Activated T-cell treated with anti-CD3 and anti-CD28 coated beads, Interleukin-2, amount 50 U/mL, for 72 hours (primary cell): ENCODE measurements at regions not wholly inside any gene's neighbourhood (a gene's known extent, or its start where the extent isn't known, plus 50 kb on each side); places are given as distances from the start of the nearest gene placed in this dataset.
A peak's percentile ranks its signal among the peaks of the same experiment; 100 is the strongest.

Source experiments
- ATAC-seq, 2 donors: fragments of 150-1000 bp; cut with Tn5 transposase; replicated peaks in 1 of 2; 2 replicates each; pipeline ENCODE4 v1.10.0; 2021; ENCODE audit warnings: moderate library complexity in 2 of 2, mild to moderate bottlenecking in 1 of 2
- DNase-seq, 2 donors: peaks; one replicate each; pipeline ENCODE4 v3.0.0; 2021 to 2022; ENCODE audit warnings: mixed read lengths in 1 of 2
- H3K27ac Mint-ChIP-seq: one replicate; pipeline ENCODE4 v1.8.0; 2022; ENCODE audit warnings: mild to moderate bottlenecking, moderate library complexity, mixed read lengths
- H3K27me3 Mint-ChIP-seq: one replicate; pipeline ENCODE4 v1.8.0; 2022; ENCODE audit warnings: low read depth, mixed read lengths
- H3K36me3 Mint-ChIP-seq, 2 donors: one replicate each; pipeline ENCODE4 v1.8.0; 2022; ENCODE audit warnings: mixed read lengths in 2 of 2, mild to moderate bottlenecking in 1 of 2; ENCODE audit not compliant: insufficient read depth in 2 of 2
- H3K4me1 Mint-ChIP-seq: one replicate; pipeline ENCODE4 v1.8.0; 2022; ENCODE audit warnings: low read depth, mixed read lengths
- H3K4me3 Mint-ChIP-seq, 2 donors: one replicate each; pipeline ENCODE4 v1.8.0; 2022; ENCODE audit warnings: mild to moderate bottlenecking in 2 of 2, mixed read lengths in 2 of 2, moderate library complexity in 2 of 2
- H3K9me3 Mint-ChIP-seq, 2 donors: one replicate each; pipeline ENCODE4 v1.8.0; 2022; ENCODE audit warnings: mixed read lengths in 2 of 2

DNA sequence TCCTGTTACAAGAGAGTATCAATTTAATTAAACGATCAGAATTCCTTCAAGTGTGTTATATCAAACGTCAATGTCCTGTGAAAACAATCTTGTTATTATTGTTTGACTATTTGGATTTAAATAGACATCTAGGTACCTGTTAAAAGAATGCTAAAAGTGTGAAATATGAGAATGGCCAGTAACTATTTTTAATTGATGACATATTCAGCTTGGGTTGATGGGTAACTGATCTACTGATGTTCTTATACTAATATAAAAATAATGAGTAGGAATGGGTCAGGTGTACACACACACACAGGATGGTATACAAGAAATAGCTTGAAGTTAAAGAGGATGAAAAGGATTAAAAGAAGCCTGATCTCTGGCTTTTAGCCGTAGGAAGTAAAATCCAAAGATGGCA, 146.0 kb downstream of the SLC38A4 start:
- Mint-ChIP-seq H3K4me1 (peaks cover 23% of the 10 kb centered on the region), H3K4me3 (no peak overlapping the region), H3K27ac (no peak overlapping the region), H3K36me3 (peaks cover 4 to 5% of the 10 kb centered on the region in 2 donors), H3K9me3 (peaks cover 6 to 8% of the 10 kb centered on the region in 2 donors), H3K27me3 (peaks cover 1% of the 10 kb centered on the region)
- DNase-seq (no peak), ATAC-seq (no peak)

DNA sequence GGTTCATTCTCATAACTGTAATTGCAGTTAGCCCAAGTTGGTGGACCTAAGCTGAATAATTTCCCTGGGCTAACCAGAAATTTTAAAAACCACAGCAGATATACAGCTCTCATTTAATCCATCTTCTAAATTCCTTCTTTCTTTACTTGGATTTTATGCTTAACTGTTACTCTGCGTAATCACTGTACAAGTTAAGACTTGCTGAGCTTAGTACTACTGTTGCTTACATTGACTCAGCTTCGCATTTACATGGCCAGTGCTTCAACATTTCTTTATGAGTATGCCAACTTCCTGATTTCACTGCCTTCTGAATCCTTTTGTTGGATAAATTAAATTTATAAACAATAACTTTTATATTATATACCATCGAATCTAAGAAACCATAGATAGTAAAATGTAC, 147.4 kb downstream of the SLC38A4 start:
- no peak for DNase-seq
- Mint-ChIP-seq H3K9me3 (peaks cover 0 to 1% of the 10 kb centered on the region in 2 donors), H3K36me3 (peaks cover 0 to 2% of the 10 kb centered on the region in 2 donors), H3K27me3 (no peaks in the 10 kb centered on the region), H3K4me3 (no peak overlapping the region), H3K27ac (no peak overlapping the region), H3K4me1 (peaks cover 24% of the 10 kb centered on the region)
- no peak for ATAC-seq

DNA sequence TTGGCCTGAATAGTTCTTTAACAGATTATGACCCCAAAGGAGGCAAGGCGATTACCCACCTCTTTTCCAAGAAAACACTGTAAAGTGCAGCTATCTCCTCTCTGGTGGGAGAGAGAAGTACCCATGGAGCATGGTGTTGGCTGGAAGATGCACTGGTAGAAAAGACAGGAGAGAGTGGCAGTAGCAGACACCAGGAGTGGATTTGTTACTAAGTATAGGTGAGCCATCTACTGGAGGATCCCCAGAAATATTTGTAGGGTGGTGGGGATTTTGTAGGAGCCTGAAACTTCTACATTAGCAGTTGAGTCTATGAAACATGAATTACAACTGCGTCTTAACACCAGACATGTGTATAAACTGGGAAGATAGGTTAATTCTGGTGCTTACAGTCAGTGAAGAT, 148.0 kb downstream of the SLC38A4 start:
- DNase-seq: no peak
- Mint-ChIP-seq H3K27me3 (no peaks in the 10 kb centered on the region), H3K9me3 (no peaks in the 10 kb centered on the region), H3K4me3 (no peak overlapping the region), H3K36me3 (no peaks in the 10 kb centered on the region), H3K27ac (no peak overlapping the region), H3K4me1 (peaks cover 24% of the 10 kb centered on the region)
- peak in 1 of 2 donors; percentile 46 for ATAC-seq

DNA sequence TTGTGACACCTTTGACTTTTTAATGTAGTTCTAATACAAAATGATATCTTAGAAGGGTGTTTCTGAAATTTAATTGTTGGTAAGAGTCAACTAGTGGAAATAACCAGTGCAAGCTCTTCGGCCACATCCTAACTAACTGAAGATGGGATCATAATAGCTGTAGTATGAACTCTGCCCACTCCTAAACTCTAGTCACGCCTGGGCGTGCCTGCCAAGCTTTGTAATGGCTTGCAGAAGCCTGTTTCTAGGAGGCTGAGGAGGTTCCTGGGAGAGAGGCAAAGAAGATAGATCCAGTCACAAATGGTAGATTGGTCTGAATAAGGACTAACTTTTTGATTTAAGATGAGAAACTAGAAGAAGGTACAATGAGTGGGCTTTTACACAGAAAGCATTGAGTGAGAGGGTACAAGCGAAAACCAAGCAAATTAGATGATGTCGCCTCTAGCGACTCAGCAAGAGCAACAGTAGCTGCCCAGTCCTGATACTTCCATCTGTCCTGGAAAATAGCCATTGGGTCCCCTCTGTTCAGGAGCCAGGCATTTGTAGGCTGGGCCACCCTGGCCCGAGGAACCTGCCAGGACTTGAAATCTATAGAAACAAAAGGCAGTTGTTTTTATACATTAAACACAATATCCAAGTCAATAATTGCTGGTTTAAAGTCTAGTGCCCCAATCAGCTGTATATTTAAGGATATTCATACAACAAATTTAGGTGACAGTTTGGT, 148.8 kb downstream of the SLC38A4 start:
- Mint-ChIP-seq H3K27ac (no peak overlapping the region), H3K4me1 (peaks cover 24% of the 10 kb centered on the region), H3K27me3 (no peaks in the 10 kb centered on the region), H3K36me3 (no peaks in the 10 kb centered on the region), H3K9me3 (no peaks in the 10 kb centered on the region), H3K4me3 (no peak overlapping the region)
- ATAC-seq (no peak), DNase-seq (no peak)

DNA sequence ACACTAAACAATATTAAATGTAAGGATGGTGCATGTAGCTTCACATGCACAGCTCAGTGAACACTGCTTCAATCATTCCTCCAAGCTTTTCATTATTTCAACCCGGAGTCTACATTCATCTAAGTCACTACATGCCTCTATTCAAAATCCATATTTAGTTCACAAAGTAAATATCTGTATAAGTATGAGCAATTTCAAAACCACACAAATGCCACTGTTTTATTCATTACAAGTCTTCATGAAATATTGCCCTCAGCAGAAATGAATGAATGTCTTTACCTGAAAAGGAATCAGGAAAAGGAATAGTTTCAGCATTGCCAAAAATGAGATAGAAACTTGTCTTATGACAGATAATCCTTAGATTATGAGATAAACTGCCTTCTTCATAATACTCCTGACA, 149.4 kb downstream of the SLC38A4 start:
- H3K27ac Mint-ChIP-seq: peak overlapping the region; percentile 28
- no peaks in the 10 kb centered on the region for H3K9me3 Mint-ChIP-seq
- H3K4me1 Mint-ChIP-seq: peaks cover 24% of the 10 kb centered on the region
- H3K36me3 Mint-ChIP-seq: no peaks in the 10 kb centered on the region
- ATAC-seq (peak in 1 of 2 donors; percentile 21), DNase-seq (no peak)
- H3K4me3 Mint-ChIP-seq: no peak overlapping the region
- no peaks in the 10 kb centered on the region for H3K27me3 Mint-ChIP-seq

DNA sequence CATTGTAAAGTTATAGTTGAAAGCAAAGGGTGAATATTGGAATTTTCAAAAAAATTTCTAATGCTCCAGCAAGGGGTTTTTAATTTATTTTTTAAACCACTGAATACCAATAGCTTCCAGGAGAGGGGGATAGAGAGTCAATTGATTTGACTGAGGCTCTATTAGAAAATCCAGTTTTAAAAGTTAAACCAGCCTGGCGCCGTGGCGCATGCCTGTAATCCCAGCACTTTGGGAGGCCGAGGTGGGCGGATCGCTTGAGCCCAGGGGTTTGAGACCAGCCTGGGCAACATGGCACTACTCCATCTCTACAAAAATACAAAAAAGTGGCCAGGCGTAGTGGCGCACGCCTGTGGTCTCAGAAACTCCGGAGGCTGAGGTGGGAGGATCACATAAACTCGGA, 150.1 kb downstream of the SLC38A4 start:
- no peak for ATAC-seq
- Mint-ChIP-seq H3K4me1 (peaks cover 24% of the 10 kb centered on the region), H3K4me3 (no peak overlapping the region), H3K9me3 (no peaks in the 10 kb centered on the region), H3K27ac (no peak overlapping the region), H3K27me3 (no peaks in the 10 kb centered on the region), H3K36me3 (no peaks in the 10 kb centered on the region)
- no peak for DNase-seq

DNA sequence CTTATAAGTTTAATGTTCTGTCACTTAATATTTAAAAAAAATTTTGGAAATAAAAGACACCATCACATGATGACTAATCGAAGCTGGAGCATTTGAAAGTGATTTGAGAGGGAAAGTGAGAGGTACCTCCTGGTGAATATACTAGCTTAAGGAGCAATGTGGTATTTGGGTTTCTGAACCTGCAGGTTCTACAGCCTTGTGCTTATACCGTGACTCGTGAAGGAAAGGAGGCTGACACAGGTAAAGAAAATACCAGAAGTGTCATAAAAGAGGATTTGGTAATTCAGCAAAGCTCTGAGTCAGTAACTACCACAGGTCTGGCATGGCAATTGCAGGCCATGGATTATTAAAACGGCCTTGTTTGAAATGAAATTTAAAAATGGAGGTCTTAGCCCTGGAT, 151.0 kb downstream of the SLC38A4 start:
- Mint-ChIP-seq H3K4me3 (no peak overlapping the region), H3K9me3 (peaks cover 3 to 4% of the 10 kb centered on the region in 2 donors), H3K27ac (no peak overlapping the region), H3K4me1 (peaks cover 24% of the 10 kb centered on the region), H3K27me3 (no peaks in the 10 kb centered on the region), H3K36me3 (peaks cover 0 to 1% of the 10 kb centered on the region in 2 donors)
- no peak for DNase-seq
- ATAC-seq: peak; percentile 46 to 65

DNA sequence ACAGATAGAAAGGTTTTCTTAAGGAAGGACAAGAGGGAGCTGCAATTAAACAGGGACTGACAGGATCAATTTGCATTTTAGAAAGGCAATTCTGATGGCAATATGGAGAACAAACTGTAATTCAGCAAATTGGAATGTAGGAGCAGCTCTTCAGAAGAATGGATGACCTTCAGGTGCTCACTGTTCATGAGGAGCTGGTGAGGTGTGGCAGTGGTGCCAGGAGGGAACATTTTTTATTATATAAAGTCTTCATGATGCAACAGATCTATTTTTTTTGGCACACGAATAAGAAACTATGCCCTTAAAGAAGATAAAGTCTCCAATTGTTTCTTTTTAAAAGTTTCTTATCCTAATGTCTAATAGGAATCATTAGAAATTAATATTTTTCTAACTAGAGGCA, 151.7 kb downstream of the SLC38A4 start:
- DNase-seq: no peak
- Mint-ChIP-seq H3K4me1 (peaks cover 24% of the 10 kb centered on the region), H3K27ac (no peak overlapping the region), H3K4me3 (no peak overlapping the region), H3K36me3 (peaks cover 0 to 1% of the 10 kb centered on the region in 2 donors), H3K27me3 (no peaks in the 10 kb centered on the region), H3K9me3 (peaks cover 3 to 4% of the 10 kb centered on the region in 2 donors)
- no peak for ATAC-seq

DNA sequence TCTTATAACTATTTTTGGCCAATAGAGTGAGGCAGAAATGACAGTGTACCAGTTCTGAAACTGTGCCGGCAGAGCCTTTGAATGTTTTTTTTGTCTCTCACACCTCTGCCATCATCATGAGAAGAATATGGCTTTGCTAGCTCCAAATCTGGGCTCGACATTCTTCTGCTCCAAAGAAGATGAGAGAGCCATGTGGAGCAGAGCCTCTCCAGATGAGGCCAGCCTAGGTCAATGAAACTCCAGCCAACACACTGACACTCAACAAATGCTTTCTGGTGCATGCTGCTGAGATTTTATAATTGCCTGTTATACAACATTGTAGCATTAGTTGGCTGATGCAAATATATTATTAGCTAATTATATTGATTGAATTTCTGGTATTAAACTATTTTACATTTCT, 154.7 kb downstream of the SLC38A4 start:
- Mint-ChIP-seq H3K27me3 (no peaks in the 10 kb centered on the region), H3K9me3 (peaks cover 7 to 9% of the 10 kb centered on the region in 2 donors), H3K4me1 (peaks cover 24% of the 10 kb centered on the region), H3K27ac (no peak overlapping the region), H3K36me3 (peaks cover 2 to 4% of the 10 kb centered on the region in 2 donors), H3K4me3 (no peak overlapping the region)
- ATAC-seq: no peak
- DNase-seq: no peak

DNA sequence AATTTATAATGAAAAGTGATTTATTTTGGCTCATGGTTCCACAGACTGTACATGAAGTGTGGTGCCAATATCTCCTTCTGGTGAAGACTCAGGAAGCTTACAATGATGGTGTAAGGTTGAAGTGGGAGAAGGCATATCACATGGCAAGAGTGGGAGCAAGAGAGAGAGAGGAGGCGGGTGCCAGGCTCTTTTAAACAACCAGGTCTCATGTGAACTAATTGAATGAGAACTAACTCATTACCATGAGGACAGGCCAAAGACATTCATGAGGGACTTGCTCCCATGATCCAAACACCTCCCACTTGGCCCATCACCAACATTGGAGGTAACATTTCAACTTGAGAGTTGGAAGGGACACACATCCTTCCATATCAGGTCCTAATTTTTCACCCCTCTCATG, 155.2 kb downstream of the SLC38A4 start:
- peaks cover 7 to 9% of the 10 kb centered on the region in 2 donors for H3K9me3 Mint-ChIP-seq
- H3K4me1 Mint-ChIP-seq: peaks cover 24% of the 10 kb centered on the region
- DNase-seq (no peak), ATAC-seq (no peak)
- peaks cover 2 to 4% of the 10 kb centered on the region in 2 donors for H3K36me3 Mint-ChIP-seq
- no peak overlapping the region for H3K4me3 Mint-ChIP-seq
- H3K27me3 Mint-ChIP-seq: no peaks in the 10 kb centered on the region
- no peak overlapping the region for H3K27ac Mint-ChIP-seq

DNA sequence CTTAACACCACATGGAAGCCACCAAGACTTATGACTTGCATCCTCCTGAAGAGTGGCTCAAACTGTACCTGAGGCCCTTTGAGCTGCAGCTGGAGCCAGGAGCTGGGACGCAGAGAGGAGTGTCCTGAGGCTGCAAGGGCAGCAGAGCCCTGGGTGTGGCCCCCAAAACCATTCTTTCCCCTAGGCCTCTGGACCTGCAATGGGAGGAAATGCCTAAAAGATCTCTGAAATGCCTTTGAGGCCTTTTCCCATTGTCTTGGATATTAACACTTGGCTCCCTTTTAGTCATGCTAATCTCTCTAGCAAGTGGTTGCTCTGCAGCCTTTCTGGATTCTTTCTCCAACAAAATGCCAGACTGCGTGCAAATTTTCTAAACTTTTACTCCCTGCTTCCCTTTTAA, 156.1 kb downstream of the SLC38A4 start:
- H3K36me3 Mint-ChIP-seq: peaks cover 2 to 4% of the 10 kb centered on the region in 2 donors
- H3K27me3 Mint-ChIP-seq: no peaks in the 10 kb centered on the region
- peaks cover 26% of the 10 kb centered on the region for H3K4me1 Mint-ChIP-seq
- peaks cover 7 to 9% of the 10 kb centered on the region in 2 donors for H3K9me3 Mint-ChIP-seq
- H3K4me3 Mint-ChIP-seq: no peak overlapping the region
- DNase-seq (no peak), ATAC-seq (no peak)
- H3K27ac Mint-ChIP-seq: no peak overlapping the region

DNA sequence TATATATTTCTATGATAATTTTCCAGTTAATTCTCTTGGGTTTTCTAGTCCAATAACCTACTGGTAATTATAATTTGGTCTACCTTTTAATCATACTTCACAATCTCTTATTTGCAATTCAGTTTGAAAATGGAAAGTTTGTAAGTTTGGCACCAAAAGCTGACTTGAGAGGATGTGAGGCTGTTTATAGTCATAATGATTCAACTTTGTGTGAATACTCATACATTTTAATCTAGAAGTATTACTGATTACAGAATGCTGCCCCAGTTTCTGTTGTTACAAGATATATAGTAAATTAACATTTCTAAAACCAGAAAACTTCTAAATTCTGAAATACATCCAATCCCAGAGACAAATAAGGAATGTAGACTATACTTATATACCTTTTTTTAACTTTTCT, 158.2 kb downstream of the SLC38A4 start:
- peaks cover 2 to 4% of the 10 kb centered on the region in 2 donors for H3K36me3 Mint-ChIP-seq
- H3K9me3 Mint-ChIP-seq: peaks cover 7 to 9% of the 10 kb centered on the region in 2 donors
- ATAC-seq (peak in 1 of 2 donors; percentile 29), DNase-seq (no peak)
- no peaks in the 10 kb centered on the region for H3K27me3 Mint-ChIP-seq
- H3K4me3 Mint-ChIP-seq: no peak overlapping the region
- H3K4me1 Mint-ChIP-seq: peaks cover 28% of the 10 kb centered on the region
- H3K27ac Mint-ChIP-seq: no peak overlapping the region

DNA sequence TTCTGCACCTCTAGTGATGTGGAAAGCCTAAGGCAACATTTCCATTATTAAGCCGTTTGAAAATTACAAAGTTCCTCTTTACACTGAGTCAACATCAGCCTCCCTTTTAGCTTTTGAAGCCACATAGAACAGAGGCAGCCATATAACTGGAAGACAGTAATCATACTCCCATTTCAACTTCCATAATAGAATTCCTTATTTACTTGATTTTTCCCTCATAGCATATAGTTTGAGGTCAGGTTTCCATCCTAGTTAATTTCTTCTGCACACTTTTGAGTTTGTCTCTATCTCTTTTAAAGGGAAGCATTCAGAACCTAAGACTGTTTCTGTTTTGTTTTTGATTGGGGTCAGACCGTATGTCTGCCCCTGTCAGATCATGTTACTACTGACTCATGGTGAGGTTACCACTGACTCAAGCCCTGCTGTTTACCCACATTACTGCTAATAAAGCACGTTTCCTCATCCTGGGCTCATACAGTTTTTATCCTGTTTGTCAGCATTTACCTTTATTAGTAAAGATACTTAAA, 161.0 kb downstream of the SLC38A4 start:
- Mint-ChIP-seq H3K36me3 (peaks cover 2 to 3% of the 10 kb centered on the region in 2 donors), H3K4me3 (peak overlapping the region; percentile 8 to 75), H3K9me3 (peaks cover 4 to 6% of the 10 kb centered on the region in 2 donors), H3K4me1 (peaks cover 49% of the 10 kb centered on the region), H3K27me3 (no peaks in the 10 kb centered on the region), H3K27ac (no peak overlapping the region)
- DNase-seq (peak; percentile 19 to 32), ATAC-seq (peak; percentile 90 to 96)

DNA sequence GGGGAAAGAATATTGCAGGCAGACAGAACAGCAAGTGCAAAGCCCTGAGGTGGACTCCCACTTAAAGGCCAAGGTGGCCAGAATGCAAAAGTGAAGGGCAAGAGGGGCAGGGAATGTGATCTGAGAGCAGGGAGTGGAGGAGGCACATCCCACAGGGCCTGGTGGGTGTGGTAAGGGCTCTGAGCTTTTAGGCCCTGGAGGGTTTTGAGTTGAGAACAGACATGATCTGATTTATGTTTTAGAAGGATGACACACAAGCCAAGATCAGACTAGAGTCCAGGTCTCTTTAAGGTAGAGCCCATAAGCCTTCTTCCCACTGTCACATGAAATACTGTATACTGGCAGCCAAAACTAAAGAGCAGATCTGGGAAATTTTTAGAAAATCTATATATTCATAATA, 162.5 kb downstream of the SLC38A4 start:
- peaks cover 59% of the 10 kb centered on the region for H3K4me1 Mint-ChIP-seq
- no peak overlapping the region for H3K27ac Mint-ChIP-seq

More for the DNA sequence above, 162.5 kb downstream of the SLC38A4 start:
- Mint-ChIP-seq H3K4me3 (no peak overlapping the region), H3K27me3 (no peaks in the 10 kb centered on the region), H3K9me3 (no peaks in the 10 kb centered on the region), H3K36me3 (no peaks in the 10 kb centered on the region)
- ATAC-seq (no peak), DNase-seq (no peak)
